Transverse colon (tissue), 4 donors: ENCODE measurements at regions not wholly inside any gene's neighbourhood (a gene's known extent, or its start where the extent isn't known, plus 50 kb on each side); places are given as distances from the start of the nearest gene placed in this dataset.
"Not testable (repeated sequence)": the region's sequence is repeated elsewhere in the genome, so short reads cannot be mapped to it uniquely, and the experiment has no call there.

Source experiments
- DNase-seq: peaks from one replicate; pipeline ENCODE4 v3.0.0-alpha.2; 2019
- H3K27ac ChIP-seq, 4 donors: fragments of 200-600 bp; sonication (generic); 2 replicates each; pipeline ENCODE4 v1.5.1; 2016 to 2018; ENCODE audit warnings: inconsistent platforms in 4 of 4
- H3K27me3 ChIP-seq: fragments of 200-600 bp; sonication (generic); 2 replicates; pipeline ENCODE4 v1.5.1; 2017; ENCODE audit warnings: inconsistent platforms
- H3K36me3 ChIP-seq, 4 donors: fragments of 200-600 bp; sonication (generic); 2 replicates each; pipeline ENCODE4 v1.5.1; 2017 to 2019; ENCODE audit warnings: inconsistent platforms in 4 of 4
- H3K4me1 ChIP-seq, 4 donors: fragments of 200-600 bp; sonication (generic); 2 replicates each; pipeline ENCODE4 v1.5.1; 2017 to 2020; ENCODE audit warnings: inconsistent platforms in 4 of 4
- H3K4me3 ChIP-seq, 4 donors: fragments of 200-600 bp; sonication (generic); 1 replicate in 1 of 4; 2 replicates in 3 of 4; pipeline versions ENCODE4 v1.5.1 to v1.6.1; 2017 to 2019; ENCODE audit warnings: inconsistent platforms in 4 of 4
- H3K9me3 ChIP-seq, 2 donors: fragments of 200-600 bp; sonication (generic); 2 replicates each; pipeline ENCODE4 v1.5.1; 2017 to 2019; ENCODE audit warnings: inconsistent platforms in 2 of 2
- EP300 ChIP-seq: sonication (generic); formaldehyde crosslinking; IDR thresholded peaks from one replicate; pipeline ENCODE4 v1.6.1; 2017; ENCODE audit warnings: antibody characterized with exemption, low read depth
- POLR2A ChIP-seq: fragments of 450-650 bp; IDR thresholded peaks from one replicate; pipeline ENCODE4 v1.6.1; 2016; ENCODE audit warnings: antibody characterized with exemption, mild to moderate bottlenecking, moderate library complexity
- POLR2AphosphoS5 ChIP-seq, 3 donors: sonication (generic); formaldehyde crosslinking; IDR thresholded peaks; one replicate each; pipeline ENCODE4 v1.6.1; 2016; ENCODE audit warnings: antibody characterized with exemption in 3 of 3
- WGBS, 2 donors: methylation state at CpG; one replicate each; pipeline ENCODE4 v1.1.5; 2018; ENCODE audit warnings: low coverage in 1 of 2; 5-methylcytosine and 5-hydroxymethylcytosine counted together
- in situ Hi-C, 4 donors: fragments of 200-750 bp; cut with MboI; loops; one replicate each; pipeline versions ENCODE4 v1.15.0 to v1.15.1; 2017; ENCODE audit warnings: low sequenced_read_pairs in 3 of 4, low pct_ligation_motif_present in 1 of 4, low pct_unique_long_range_greater_than_20kb in 1 of 4
- intact Hi-C: fragments of 100-400 bp; cut with DNase I; formaldehyde crosslinking; loops from one replicate; pipeline ENCODE4 v1.15.1; 2023; ENCODE audit warnings: low total_unique reads
- TF ChIP-seq, protein P1 (sequence below), 5 experiments: fragments of 200-600 bp in 3 of 5; fragments of 450-650 bp in 2 of 5; sonication (generic) in 3 of 5; IDR thresholded peaks; 1 replicate in 2 of 5; 2 replicates in 3 of 5; pipeline ENCODE4 v1.5.1; 2016 to 2017; ENCODE audit warnings: antibody characterized with exemption in 5 of 5, inconsistent platforms in 3 of 5, mild to moderate bottlenecking in 2 of 5, moderate library complexity in 1 of 5

DNA sequence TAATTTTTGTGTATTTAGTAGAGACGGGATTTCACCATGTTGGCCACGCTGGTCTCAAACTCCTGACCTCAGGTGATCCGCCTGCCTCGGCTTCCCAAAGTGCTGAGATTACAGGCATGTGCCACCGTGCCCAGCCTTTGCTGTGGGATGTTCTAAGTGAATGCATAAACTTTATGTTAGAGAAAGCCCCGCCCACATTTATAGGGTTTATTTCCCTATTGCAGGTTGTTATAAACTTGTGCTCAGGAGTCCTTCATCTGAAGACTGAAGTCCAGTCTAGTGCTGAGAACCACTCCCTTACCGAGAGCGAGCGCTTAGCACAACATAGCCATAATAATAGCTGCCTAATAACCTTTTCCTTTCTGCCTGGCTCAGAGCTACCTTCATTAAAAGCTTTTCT is 75.4 kb upstream of the ZNF217 start:
- intact Hi-C loops (no loop called here), in situ Hi-C loops (no loop called here)
- peak overlapping the region in 1 of 4 donors; percentile 25 for H3K4me3 ChIP-seq
- H3K9me3 ChIP-seq = no peaks in the 10 kb centered on the region
- TF ChIP-seq EP300 = no peak
- peak; percentile 56 for TF ChIP-seq POLR2A
- TF ChIP-seq POLR2AphosphoS5 (IDR thresholded peaks at IDR 0.05) = peak; percentile 10 to 75 (median 60)
- DNase-seq = peak; percentile 70
- WGBS, 2 donors = 33 to 62% methylated on average over 3 to 9 of the region's 9 CpGs
- peaks cover 0 to 36% (median 13%) of the 10 kb centered on the region in 4 donors for H3K4me1 ChIP-seq
- H3K27ac ChIP-seq = peak overlapping the region; percentile 60 to 89 (median 80)
- no peaks in the 10 kb centered on the region for H3K27me3 ChIP-seq
- no peaks in the 10 kb centered on the region for H3K36me3 ChIP-seq

DNA sequence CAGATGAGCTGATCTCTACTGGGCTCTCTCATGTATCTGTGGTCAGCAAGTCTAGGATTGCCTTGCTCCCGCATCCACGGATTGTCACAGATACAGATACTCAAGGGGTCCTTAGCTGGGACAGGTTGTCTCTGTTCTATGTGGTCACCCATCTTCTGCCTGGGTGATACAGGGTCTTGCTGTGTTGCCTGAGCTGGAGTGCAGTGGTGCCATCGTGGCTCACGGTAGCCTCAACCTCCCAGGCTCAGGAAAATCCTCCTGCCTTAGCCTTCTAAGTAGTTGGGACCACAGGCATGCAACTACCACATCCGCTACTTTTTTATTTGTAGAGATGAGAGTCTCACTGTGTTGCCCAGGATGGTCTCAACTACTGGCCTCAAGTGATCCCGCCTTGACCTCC is 72.5 kb upstream of the ZNF217 start:
- Histone ChIP-seq H3K27ac (no peak overlapping the region), H3K4me3 (no peak overlapping the region), H3K36me3 (no peaks in the 10 kb centered on the region), H3K9me3 (no peaks in the 10 kb centered on the region), H3K27me3 (no peaks in the 10 kb centered on the region), H3K4me1 (peaks cover 0 to 34% (median 13%) of the 10 kb centered on the region in 4 donors)
- WGBS, 2 donors = 100% methylated on average over 1 to 6 of the region's 6 CpGs
- peak; percentile 1 for DNase-seq
- in situ Hi-C loops (no loop called here), intact Hi-C loops (no loop called here)
- TF ChIP-seq POLR2AphosphoS5 (IDR thresholded peaks at IDR 0.05) (no peak), POLR2A (no peak), EP300 (no peak)
- TF ChIP-seq, protein P1, sequence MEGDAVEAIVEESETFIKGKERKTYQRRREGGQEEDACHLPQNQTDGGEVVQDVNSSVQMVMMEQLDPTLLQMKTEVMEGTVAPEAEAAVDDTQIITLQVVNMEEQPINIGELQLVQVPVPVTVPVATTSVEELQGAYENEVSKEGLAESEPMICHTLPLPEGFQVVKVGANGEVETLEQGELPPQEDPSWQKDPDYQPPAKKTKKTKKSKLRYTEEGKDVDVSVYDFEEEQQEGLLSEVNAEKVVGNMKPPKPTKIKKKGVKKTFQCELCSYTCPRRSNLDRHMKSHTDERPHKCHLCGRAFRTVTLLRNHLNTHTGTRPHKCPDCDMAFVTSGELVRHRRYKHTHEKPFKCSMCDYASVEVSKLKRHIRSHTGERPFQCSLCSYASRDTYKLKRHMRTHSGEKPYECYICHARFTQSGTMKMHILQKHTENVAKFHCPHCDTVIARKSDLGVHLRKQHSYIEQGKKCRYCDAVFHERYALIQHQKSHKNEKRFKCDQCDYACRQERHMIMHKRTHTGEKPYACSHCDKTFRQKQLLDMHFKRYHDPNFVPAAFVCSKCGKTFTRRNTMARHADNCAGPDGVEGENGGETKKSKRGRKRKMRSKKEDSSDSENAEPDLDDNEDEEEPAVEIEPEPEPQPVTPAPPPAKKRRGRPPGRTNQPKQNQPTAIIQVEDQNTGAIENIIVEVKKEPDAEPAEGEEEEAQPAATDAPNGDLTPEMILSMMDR (IDR thresholded peaks at IDR 0.05) = no peak

DNA sequence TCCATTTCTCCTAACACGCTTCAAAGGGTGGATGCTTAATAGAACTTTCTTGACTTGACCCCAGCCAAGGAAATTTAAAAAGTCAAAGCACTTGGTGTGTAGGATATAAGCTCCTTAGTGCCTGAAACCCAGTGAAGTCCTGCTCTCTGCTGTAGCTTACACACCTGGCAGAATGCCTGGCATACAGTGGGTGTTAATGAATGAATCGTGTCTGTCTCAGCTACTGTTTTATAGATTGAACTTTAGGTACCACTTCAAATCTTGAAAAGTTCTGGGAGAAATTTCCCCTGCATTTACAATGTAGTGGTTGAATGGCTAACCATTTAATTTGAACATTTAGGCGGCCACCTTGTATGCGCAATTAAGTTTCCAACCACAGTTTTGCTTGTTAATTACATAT is 70.5 kb upstream of the ZNF217 start:
- Histone ChIP-seq H3K36me3 (no peaks in the 10 kb centered on the region), H3K4me1 (peaks cover 0 to 37% (median 13%) of the 10 kb centered on the region in 4 donors), H3K4me3 (no peak overlapping the region), H3K27me3 (no peaks in the 10 kb centered on the region), H3K27ac (no peak overlapping the region), H3K9me3 (no peaks in the 10 kb centered on the region)
- intact Hi-C loops = no loop called here
- no peak for TF ChIP-seq POLR2A
- TF ChIP-seq, protein P1 (IDR thresholded peaks at IDR 0.05) = no peak
- TF ChIP-seq EP300 = no peak
- no peak for TF ChIP-seq POLR2AphosphoS5 (IDR thresholded peaks at IDR 0.05)
- 70 to 76% methylated on average over 4 of the region's 4 CpGs for WGBS, 2 donors
- in situ Hi-C loops = no loop called here
- peak; percentile 41 for DNase-seq

DNA sequence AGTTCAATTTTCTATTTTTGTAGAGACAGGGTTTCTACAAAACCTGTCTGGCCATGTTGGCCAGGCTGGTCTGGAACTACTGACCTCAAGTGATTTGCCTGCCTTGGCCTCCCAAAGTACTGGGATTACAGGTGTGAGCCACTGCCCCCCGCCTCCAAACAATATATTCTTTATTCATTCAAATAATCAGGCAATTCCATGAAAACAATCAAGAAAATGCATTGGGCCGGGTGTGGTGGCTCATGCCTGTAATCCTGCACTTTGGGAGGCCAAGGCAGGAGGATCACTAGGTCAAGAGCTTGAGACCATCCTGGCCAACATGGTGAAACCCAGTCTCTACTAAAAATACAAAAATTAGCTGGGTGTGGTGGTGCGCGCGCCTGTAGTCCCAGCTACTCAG is 69.9 kb upstream of the ZNF217 start:
- intact Hi-C loops, H3K36me3 ChIP-seq, H3K27me3 ChIP-seq, H3K4me3 ChIP-seq, H3K27ac ChIP-seq, in situ Hi-C loops, H3K9me3 ChIP-seq, DNase-seq: not testable (repeated sequence)
- WGBS, 2 donors = 96% methylated on average over 5 of the region's 5 CpGs; no CpG with 5 or more reads in 1 of the 2 donors
- peaks cover 0 to 33% (median 13%) of the 10 kb centered on the region in 4 donors for H3K4me1 ChIP-seq

GRCh38 chr20:53662595-53662994 is 69.0 kb upstream of the ZNF217 start:
- H3K9me3 ChIP-seq = no peaks in the 10 kb centered on the region
- no peak overlapping the region for H3K27ac ChIP-seq
- intact Hi-C loops = no loop called here

More at GRCh38 chr20:53662595-53662994, 69.0 kb upstream of the ZNF217 start:
- Histone ChIP-seq H3K4me3 (no peak overlapping the region), H3K27me3 (no peaks in the 10 kb centered on the region), H3K36me3 (no peaks in the 10 kb centered on the region), H3K4me1 (peaks cover 0 to 36% (median 13%) of the 10 kb centered on the region in 4 donors)
- 68 to 82% methylated on average over 2 to 3 of the region's 3 CpGs for WGBS, 2 donors
- TF ChIP-seq, protein P1 (IDR thresholded peaks at IDR 0.05) = no peak
- no peak for TF ChIP-seq POLR2AphosphoS5 (IDR thresholded peaks at IDR 0.05)
- TF ChIP-seq POLR2A = no peak
- no peak for TF ChIP-seq EP300
- DNase-seq = no peak
- in situ Hi-C loops = no loop called here
